ENCODE measurements at regions not wholly inside any gene's neighbourhood (a gene's known extent, or its start where the extent isn't known, plus 50 kb on each side); places are given as distances from the start of the nearest gene placed in this dataset.

DNA sequence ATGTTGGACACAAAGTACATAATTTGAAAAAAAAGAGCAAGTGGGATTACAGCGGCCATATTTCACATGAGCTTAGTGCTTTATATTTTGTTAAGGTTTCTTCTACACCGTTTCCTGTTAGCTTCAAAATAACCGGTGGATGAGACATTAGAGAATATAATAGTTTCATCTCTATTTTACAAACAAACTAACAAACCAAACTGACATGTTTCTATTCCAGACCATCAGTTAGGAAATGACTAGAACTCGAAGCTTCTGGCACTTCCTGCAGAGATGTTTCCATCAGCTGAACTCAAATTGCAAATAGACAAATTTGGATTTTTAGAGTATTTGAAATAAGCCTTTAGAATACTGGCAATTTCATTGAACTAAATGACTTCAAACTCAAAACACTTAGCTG is 86.5 kb downstream of the MTRR start:
- DNase-seq (no peak), ATAC-seq (no peak)
- no peaks in the 10 kb centered on the region for H3K27me3 Mint-ChIP-seq
- H3K4me1 Mint-ChIP-seq: no peaks in the 10 kb centered on the region
- peaks cover 4 to 5% of the 10 kb centered on the region in 2 donors for H3K9me3 Mint-ChIP-seq
- H3K27ac Mint-ChIP-seq: no peak overlapping the region
- H3K4me3 Mint-ChIP-seq: no peak overlapping the region

DNA sequence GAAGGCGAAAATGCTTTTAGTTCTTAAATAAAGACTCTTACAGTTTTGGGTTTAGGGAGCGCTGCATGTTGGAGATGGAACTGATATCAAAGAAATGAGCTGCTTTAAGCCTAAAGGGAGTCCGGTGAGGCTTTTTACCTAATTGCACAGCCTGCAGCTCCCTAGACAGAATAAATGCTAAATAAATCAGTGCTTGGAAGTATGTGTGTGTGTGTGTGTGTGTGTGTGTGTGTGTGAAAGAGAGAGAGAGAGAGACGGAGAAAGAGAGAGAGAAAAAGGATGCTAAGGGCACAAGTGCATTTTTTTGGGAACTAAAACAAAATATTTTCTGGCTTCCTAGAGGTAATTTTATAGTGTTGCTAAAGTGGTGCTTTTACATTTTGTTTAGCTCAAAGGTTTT is 88.4 kb downstream of the MTRR start:
- DNase-seq (no peak), ATAC-seq (no peak)
- no peak overlapping the region for H3K27ac Mint-ChIP-seq
- no peaks in the 10 kb centered on the region for H3K9me3 Mint-ChIP-seq
- no peaks in the 10 kb centered on the region for H3K27me3 Mint-ChIP-seq
- H3K4me1 Mint-ChIP-seq: no peaks in the 10 kb centered on the region
- no peak overlapping the region for H3K4me3 Mint-ChIP-seq

DNA sequence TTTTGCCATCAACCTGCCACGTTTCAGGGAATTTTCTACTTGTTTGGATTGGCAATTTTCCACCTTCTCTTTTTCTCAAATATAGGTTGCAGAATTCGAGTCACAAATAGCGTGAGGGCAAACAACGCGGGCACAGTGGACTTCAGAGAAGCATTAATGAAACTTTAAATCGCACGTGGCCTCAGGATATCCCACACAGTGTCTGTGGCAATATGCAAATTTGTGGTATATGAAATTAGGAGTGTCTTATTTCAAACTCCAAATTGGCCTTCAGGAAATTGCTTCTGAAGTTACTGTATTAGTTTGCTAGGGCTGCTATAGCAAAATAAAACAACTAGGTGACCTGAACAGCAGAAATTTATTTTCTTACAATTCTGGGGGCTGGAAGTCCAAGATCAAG is 91.2 kb downstream of the MTRR start:
- ATAC-seq: no peak
- Mint-ChIP-seq H3K27me3 (peaks cover 9% of the 10 kb centered on the region), H3K27ac (no peak overlapping the region), H3K4me1 (no peaks in the 10 kb centered on the region), H3K4me3 (no peak overlapping the region), H3K9me3 (no peaks in the 10 kb centered on the region)
- no peak for DNase-seq

DNA sequence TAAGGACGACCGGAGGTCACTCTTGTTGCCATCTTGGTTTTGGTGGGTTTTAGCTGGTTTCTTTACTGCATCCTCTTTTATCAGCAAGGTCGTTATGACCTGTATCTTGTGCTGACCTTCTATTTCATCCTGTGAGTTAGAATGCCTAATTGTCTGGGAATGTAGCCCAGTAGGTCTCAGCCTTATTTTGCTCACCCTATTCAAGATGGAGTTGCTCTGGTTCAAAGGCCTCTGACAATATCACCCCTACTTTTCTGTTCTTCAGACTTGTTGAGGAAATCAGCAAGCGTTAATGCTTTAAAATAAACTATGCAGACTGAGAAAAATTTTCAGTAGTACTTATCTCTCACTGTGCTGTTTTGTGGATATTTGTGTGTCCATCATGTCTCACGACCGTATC is 92.6 kb downstream of the MTRR start:
- no peak overlapping the region for H3K27ac Mint-ChIP-seq
- H3K9me3 Mint-ChIP-seq: peaks cover 0 to under 1% of the 10 kb centered on the region in 2 donors
- no peaks in the 10 kb centered on the region for H3K4me1 Mint-ChIP-seq
- no peak overlapping the region for H3K4me3 Mint-ChIP-seq
- H3K27me3 Mint-ChIP-seq: peaks cover 12% of the 10 kb centered on the region
- DNase-seq (no peak), ATAC-seq (no peak)

DNA sequence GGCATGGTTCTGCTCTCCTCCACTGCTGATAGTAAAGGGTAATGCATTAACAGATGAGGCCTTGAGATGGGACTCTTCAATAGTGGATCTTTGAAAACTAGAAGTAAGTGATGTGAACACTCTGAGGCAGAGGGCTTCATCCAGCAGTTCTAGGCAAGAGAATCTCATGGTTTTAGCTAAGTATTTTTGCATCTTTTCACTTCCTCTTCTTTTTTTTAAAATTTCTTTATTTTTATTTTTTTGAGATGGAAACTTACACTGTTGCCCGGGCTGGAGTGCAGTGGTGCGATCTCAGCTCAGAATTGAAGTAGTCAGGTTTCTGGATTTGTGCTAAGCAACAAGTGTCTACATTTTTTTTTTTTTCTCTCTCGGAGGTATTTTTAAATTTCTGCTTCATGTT is 101.9 kb downstream of the MTRR start:
- H3K4me3 Mint-ChIP-seq: no peak overlapping the region
- H3K27me3 Mint-ChIP-seq: peaks cover 19% of the 10 kb centered on the region
- no peak overlapping the region for H3K27ac Mint-ChIP-seq
- no peak for DNase-seq
- H3K4me1 Mint-ChIP-seq: no peaks in the 10 kb centered on the region
- ATAC-seq: no peak
- peaks cover 0 to 5% of the 10 kb centered on the region in 2 donors for H3K9me3 Mint-ChIP-seq

DNA sequence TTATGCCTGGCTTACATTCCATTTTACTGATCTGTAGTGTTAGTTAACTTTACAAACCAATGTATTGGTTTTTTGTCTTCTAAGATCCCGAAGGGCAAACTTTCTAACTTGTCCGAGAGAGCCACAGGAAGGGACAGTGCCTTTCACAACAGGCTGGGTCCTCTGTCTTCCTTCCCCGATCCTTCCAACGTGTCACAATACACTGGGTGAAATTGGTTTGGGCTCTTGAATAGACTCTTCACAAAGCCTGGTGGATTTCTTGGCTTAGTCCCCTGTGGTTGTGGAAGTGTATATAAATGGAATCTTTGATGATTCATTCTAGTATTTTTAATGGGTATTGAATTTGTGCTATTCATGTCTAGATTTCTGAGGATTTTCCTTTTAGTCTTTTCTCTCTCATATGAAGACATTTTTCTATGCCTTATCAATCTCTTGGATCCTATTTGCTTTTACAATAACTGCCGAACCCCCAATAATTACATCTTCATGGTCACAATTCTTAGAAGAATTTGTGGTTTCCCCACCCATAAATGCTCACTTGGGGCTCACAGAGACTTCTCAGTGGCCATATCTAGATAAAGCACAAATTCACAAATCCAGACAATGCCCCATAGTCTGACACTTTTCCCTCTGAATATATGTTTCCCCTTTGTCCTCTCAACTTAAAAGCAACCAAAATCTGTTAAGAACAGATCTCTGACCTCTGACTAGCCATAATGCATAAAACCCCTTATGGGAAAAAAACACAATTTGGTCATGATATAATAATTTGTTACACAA is 107.7 kb downstream of the MTRR start:
- ATAC-seq: no peak
- H3K4me3 Mint-ChIP-seq: no peak overlapping the region
- H3K27me3 Mint-ChIP-seq: peaks cover 15% of the 10 kb centered on the region
- DNase-seq: no peak
- H3K27ac Mint-ChIP-seq: no peak overlapping the region
- peaks cover 0 to 6% of the 10 kb centered on the region in 2 donors for H3K9me3 Mint-ChIP-seq
- H3K4me1 Mint-ChIP-seq: no peaks in the 10 kb centered on the region

DNA sequence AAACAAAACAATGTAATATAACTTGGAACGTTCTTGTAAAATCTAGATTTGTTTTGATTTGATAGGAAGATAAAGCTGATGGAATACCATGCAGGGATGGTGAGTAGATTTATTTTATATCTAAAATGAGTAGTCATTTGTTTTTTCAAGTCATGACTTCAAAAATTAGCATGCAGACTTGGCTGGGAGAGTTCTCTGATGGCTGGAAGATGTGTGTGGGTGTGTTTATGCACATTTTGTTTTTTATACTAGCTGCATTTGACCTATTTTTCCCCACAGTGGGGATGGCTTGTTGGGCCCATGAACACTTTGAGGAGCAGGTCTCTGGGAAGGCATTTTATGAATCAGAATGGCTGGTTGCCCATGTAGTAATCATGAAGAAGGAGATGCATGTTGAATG is 109.2 kb downstream of the MTRR start:
- ATAC-seq (no peak), DNase-seq (no peak)
- Mint-ChIP-seq H3K27ac (no peak overlapping the region), H3K9me3 (peaks cover 0 to 6% of the 10 kb centered on the region in 2 donors), H3K4me3 (no peak overlapping the region), H3K4me1 (no peaks in the 10 kb centered on the region), H3K27me3 (peaks cover 15% of the 10 kb centered on the region)

DNA sequence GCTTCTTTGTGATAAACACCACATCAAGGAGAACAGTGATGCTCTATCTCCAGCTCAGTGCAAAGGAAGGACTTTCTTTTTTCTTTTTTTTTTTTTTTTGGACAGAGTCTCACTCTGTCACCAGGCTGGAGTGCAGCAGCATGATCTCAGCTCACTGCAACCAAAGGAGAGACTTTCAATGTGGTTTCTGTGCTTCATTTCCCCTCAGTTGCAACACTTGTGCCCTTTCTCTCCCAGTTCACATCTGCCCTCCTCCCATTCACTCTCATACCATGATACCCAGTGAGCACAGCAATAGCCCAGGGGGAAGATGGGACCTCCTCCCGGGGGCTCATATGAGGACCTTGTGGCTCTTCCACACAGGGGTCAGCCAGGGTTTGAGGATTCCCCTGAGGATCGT is 110.0 kb downstream of the MTRR start:
- Mint-ChIP-seq H3K27me3 (peaks cover 15% of the 10 kb centered on the region), H3K4me3 (no peak overlapping the region), H3K4me1 (no peaks in the 10 kb centered on the region), H3K9me3 (peaks cover 0 to 6% of the 10 kb centered on the region in 2 donors), H3K27ac (peak overlapping the region in 1 of 2 donors; percentile 77)
- DNase-seq (no peak), ATAC-seq (no peak)

DNA sequence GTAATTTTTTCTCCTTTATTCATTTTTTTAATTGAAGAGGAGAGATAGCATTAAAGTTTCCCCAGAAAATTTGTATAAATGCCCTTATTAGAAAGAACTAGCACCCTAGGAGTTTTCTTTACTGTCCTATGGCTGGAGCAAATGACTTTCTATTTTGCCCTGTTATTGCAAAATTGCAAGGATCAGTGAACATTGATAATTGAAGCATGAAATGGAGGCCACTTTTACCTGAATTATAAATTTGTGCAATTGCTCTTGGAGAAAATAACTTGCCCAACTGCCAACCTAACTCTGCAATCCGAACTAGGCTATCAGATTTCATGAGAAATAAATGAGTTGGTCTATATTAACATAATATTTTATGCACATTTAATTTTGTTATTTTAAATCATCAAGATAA is 111.9 kb downstream of the MTRR start:
- H3K27me3 Mint-ChIP-seq: peaks cover 15% of the 10 kb centered on the region
- H3K27ac Mint-ChIP-seq: no peak overlapping the region
- no peaks in the 10 kb centered on the region for H3K4me1 Mint-ChIP-seq
- no peak overlapping the region for H3K4me3 Mint-ChIP-seq
- ATAC-seq: no peak
- peaks cover 0 to 6% of the 10 kb centered on the region in 2 donors for H3K9me3 Mint-ChIP-seq
- no peak for DNase-seq

DNA sequence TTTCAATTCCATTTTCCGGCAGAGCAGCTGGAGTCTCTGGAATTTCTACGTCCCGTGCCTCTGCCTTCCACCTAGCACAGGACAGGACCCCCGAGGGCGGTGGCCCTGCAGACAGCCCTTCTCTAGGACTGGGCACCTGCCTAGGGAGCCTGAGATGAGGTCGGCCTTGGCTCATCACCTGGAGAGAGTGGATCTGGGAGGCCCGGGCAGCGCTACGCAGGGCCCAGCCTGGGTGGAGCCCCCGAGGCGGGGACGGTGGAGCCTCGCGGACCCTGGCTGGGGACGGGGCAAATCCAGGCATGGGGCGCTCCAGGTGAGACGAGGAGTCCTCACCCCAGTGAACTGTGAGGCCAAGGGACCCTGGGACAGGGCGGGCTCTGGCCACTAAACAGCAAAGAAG is 114.5 kb downstream of the MTRR start:
- Mint-ChIP-seq H3K27ac (no peak overlapping the region), H3K9me3 (peaks cover 0 to 6% of the 10 kb centered on the region in 2 donors), H3K4me1 (no peaks in the 10 kb centered on the region), H3K27me3 (peaks cover 8% of the 10 kb centered on the region), H3K4me3 (no peak overlapping the region)
- no peak for DNase-seq
- ATAC-seq: peak; percentile 37

DNA sequence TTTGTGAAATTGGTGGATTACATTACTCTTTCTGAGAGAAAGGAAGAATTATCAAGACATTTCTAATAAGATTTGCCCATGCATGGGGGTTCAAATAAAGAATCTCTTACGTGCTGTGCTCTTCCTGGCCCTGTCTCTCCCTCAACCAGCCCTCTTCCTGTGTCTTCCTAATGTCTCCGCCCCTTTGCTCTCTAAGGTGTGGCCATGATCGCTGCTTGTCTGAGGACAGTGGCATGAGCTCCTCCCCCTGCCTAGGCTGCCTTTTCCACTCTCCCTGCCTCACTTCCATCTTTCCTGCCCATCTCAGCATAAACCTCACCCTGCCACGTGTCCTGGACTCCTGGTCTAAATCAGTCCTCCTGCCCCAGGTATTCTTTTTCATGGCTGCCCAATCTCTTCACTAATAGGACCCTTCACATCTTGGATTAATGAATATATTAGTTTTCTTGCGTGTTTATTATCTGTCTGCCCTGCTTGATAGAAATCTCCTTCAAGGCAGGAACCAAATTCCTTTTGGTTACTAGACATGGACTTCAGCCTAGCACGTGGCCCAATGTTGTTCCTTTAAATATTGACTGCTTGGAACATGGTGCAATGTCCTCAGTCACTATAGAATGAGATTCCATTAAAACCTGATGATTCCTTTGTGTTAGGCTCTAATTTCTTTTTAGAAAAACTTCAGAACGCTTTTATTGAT is 122.3 kb downstream of the MTRR start:
- Mint-ChIP-seq H3K4me1 (no peaks in the 10 kb centered on the region), H3K9me3 (peaks cover 0 to 8% of the 10 kb centered on the region in 2 donors), H3K27ac (peak overlapping the region in 1 of 2 donors; percentile 73), H3K27me3 (no peaks in the 10 kb centered on the region), H3K4me3 (no peak overlapping the region)
- DNase-seq: no peak
- ATAC-seq: no peak

DNA sequence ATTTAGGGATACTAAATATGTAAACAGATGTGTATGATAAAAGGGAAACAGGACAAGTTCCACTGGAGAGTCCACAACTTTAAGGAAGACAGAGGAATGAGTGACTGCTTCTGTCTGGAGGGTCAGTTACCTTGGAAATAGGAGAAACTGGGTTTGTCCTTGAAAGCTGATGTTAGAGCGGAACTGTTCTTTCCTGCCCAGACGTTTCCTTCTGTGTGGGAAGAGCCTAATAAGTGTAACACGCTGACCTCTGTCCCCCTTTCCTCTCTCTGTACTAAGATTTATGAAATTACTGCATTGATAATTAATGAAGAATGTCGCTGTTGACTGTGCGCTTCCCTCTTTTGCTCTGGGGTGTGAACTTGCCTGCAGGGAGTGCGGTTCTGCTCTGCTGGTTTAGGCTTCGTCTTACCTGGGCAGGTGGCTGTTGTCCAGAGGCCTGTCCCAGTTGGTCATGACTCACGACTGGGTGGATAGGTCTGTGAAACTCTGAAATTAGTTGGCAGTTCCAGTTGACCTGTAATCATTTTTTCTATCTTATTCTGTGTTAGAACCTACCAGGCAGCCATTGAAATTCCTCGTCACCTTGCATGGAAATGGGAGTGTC is 126.8 kb downstream of the MTRR start:
- DNase-seq: no peak
- peaks cover 4 to 14% of the 10 kb centered on the region in 2 donors for H3K9me3 Mint-ChIP-seq
- H3K27me3 Mint-ChIP-seq: no peaks in the 10 kb centered on the region
- no peaks in the 10 kb centered on the region for H3K4me1 Mint-ChIP-seq
- ATAC-seq: no peak
- no peak overlapping the region for H3K27ac Mint-ChIP-seq
- H3K4me3 Mint-ChIP-seq: no peak overlapping the region

DNA sequence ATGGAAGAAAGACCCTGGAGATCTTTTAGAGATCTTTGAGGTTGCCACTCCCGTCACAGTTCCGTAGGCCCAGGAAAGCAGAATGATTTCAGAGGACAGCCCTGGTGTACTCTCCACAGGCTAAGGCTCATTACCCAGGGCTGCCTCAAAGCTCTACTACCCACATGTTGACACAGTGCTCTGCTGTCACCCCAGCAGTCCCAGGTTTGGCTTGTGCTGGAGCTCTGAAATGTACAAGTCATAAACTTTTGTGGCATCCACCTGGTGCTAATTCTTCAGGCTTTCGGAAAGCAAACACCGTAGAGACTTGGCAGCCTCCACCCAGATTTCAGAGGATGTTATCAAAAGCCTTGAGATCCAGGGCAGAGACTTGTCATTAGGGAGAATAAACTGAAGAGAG is 136.5 kb downstream of the MTRR start:
- H3K9me3 Mint-ChIP-seq: peaks cover 4 to 18% of the 10 kb centered on the region in 2 donors
- H3K4me1 Mint-ChIP-seq: no peaks in the 10 kb centered on the region
- H3K4me3 Mint-ChIP-seq: no peak overlapping the region
- DNase-seq: no peak
- no peaks in the 10 kb centered on the region for H3K27me3 Mint-ChIP-seq
- ATAC-seq: no peak
- no peak overlapping the region for H3K27ac Mint-ChIP-seq

DNA sequence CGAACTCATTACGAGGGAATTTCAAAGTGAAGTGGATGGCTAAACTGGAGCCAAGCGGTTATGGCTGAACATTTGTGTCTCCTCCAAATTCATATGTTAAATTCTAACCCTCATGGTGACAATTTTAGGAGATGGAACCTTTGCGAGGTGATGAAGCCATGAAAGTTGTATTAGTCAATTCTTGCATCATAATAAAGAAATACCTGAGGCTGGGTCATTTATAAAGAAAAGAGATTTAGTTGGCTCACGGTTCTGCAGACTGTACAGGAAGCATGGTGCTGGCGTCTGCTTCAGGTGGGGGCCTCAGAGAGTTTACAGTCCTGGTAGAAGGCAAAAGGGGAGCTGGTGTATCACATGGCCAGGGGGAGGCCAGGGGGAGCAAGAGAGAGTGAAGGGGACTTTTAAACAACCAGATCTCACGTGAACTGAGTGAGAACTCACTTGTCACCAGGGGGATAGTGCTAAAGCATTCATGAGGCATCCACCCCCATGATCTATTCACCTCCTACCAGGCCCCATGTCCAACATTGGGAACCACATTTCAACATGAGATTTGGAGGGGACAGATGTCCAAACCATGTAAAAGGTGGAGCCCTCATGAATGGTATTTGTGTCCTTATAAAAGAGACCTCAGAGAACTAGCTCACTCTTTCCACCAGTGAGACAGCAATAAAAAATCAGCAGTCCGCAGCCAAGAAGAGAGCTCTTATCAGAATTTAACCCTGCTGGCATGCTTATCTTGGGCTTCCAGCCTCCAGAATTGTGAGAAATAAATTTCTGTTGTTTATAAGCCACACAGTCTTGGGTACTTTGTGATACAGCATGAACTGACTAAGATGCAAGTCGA is 143.4 kb downstream of the MTRR start:
- ATAC-seq: no peak
- H3K9me3 Mint-ChIP-seq: peaks cover 5 to 14% of the 10 kb centered on the region in 2 donors
- H3K27ac Mint-ChIP-seq: no peak overlapping the region
- H3K4me3 Mint-ChIP-seq: no peak overlapping the region
- H3K4me1 Mint-ChIP-seq: no peaks in the 10 kb centered on the region
- DNase-seq: no peak
- no peaks in the 10 kb centered on the region for H3K27me3 Mint-ChIP-seq

DNA sequence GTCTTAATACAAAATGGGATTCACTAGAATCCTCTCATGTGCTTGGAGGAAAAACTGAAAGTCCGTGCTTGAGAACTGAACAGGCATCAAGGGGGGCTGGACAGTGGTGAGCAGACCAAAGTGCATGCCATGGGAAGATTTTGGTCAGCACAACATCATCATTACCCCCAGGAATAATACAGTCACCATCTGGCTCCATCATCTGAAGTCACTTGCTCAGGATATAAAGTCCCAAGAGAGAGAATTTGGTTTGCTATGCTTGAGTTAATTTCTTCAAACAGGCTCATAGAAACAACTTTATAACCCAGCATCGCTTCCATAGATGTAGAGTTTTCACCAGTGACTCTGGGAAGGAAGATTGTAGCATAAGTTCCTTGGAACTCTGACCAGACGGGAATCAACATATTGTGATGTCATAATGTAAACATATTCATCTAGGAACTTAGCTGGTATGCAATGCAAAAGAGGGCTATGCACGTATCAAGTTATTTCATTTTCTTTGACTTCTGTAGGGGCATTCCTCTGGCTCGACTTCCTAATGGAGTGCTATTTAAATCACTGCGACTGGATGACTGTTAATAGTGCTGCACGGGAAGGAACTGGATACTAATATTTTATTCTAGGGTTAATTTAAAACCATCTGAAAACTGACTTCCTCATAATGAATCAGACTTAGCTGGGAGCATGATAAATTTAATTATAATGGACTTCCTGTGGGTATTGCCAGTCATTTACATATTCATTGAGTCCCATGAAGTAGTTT is 145.2 kb downstream of the MTRR start:
- Mint-ChIP-seq H3K4me3 (no peak overlapping the region), H3K9me3 (peaks cover 5 to 7% of the 10 kb centered on the region in 2 donors), H3K27ac (peak overlapping the region in 1 of 2 donors; percentile 12), H3K4me1 (no peaks in the 10 kb centered on the region), H3K27me3 (no peaks in the 10 kb centered on the region)
- ATAC-seq: no peak
- DNase-seq: no peak

Measured in stimulated activated naive CD8-positive, alpha-beta T cell treated with anti-CD3 and anti-CD28 coated beads, Interleukin-15, amount 100 ng/mL, for 72 hours (primary cell).